ENCODE measurements at regions not wholly inside any gene's neighbourhood (a gene's known extent, or its start where the extent isn't known, plus 50 kb on each side); places are given as distances from the start of the nearest gene placed in this dataset.

GRCh38 chr13:68806125-68806524 is 1301.5 kb upstream of the ATXN8OS start:
- no peak overlapping the region for H3K4me2 ChIP-seq (ENCODE audit: control insufficient read depth, insufficient read depth)
- H3K9ac ChIP-seq (ENCODE audit: control insufficient read depth, insufficient read depth, low read length) = no peak overlapping the region
- ChIA-PET SMC1A (ENCODE audit: uncharacterized antibody, unreplicated experiment) (no interaction called here), POLR2A (no interaction called here), CTCF (no interaction called here), RAD21 (ENCODE audit: unreplicated experiment) (no interaction called here)
- FAIRE-seq (no peak), ATAC-seq (peak; percentile 58), DNase-seq (ENCODE audit: low read depth, low spot score) (no peak)
- TF ChIP-seq DPF2 (IDR thresholded peaks at IDR 0.05) (no peak), RBBP5 (conservative IDR thresholded peaks at IDR 0.05) (no peak), YBX1 (IDR thresholded peaks at IDR 0.05) (no peak), HDAC2 (IDR thresholded peaks at IDR 0.05) (no peak), STAT3 (IDR thresholded peaks at IDR 0.05; ENCODE audit: low read depth, low read length) (no peak), CBX5 (IDR thresholded peaks at IDR 0.05; ENCODE audit: low read depth) (no peak), NR2F1 (conservative IDR thresholded peaks at IDR 0.05) (no peak)
- H3K27me3 ChIP-seq (replicated peaks in 1 of 2; ENCODE audit: control insufficient read depth in 2 of 2, insufficient read depth in 2 of 2, low read length in 1 of 2) = no peaks in the 10 kb centered on the region
- in situ Hi-C loops (cut with MboI) = no loop called here
- no peaks in the 10 kb centered on the region for H3K9me3 ChIP-seq (replicated peaks; ENCODE audit: control insufficient read depth, insufficient read depth, low read length)
- intact Hi-C loops (cut with micrococcal nuclease; ENCODE audit: unreplicated experiment) = no loop called here
- BruUV-seq (replicated peaks) = no TSS peak
- no peak overlapping the region for H2AFZ ChIP-seq (ENCODE audit: control insufficient read depth, low read depth, low read length)
- no peaks in the 10 kb centered on the region for H3K36me3 ChIP-seq (ENCODE audit: control insufficient read depth in 2 of 2, insufficient read depth in 2 of 2, low read length in 1 of 2)
- 0% methylated on average over 2 of the region's 2 CpGs for WGBS (ENCODE audit: insufficient coverage, insufficient replicate concordance, low lambda C conversion rate, missing lambda C conversion rate)
- H3K79me2 ChIP-seq (ENCODE audit: control insufficient read depth, insufficient read depth, low read length) = no peaks in the 10 kb centered on the region
- no peaks in the 10 kb centered on the region for H4K20me1 ChIP-seq (ENCODE audit: control insufficient read depth, insufficient read depth)
- H3K27ac ChIP-seq (ENCODE audit: control insufficient read depth, insufficient read depth) = no peak overlapping the region
- no peak overlapping the region for H3K4me3 ChIP-seq
- H3K4me1 ChIP-seq (ENCODE audit: control insufficient read depth, insufficient read depth, low read length) = no peaks in the 10 kb centered on the region

GRCh38 chr13:68784275-68784674 is 1323.4 kb upstream of the ATXN8OS start:
- H4K20me1 ChIP-seq (ENCODE audit: control insufficient read depth, insufficient read depth) = no peaks in the 10 kb centered on the region
- intact Hi-C loops (cut with micrococcal nuclease; ENCODE audit: unreplicated experiment) = no loop called here
- H3K79me2 ChIP-seq (ENCODE audit: control insufficient read depth, insufficient read depth, low read length) = no peaks in the 10 kb centered on the region
- ATAC-seq (no peak), DNase-seq (ENCODE audit: low read depth, low spot score) (no peak), FAIRE-seq (no peak)
- no peaks in the 10 kb centered on the region for H3K9me3 ChIP-seq (replicated peaks; ENCODE audit: control insufficient read depth, insufficient read depth, low read length)
- no peak overlapping the region for H3K4me2 ChIP-seq (ENCODE audit: control insufficient read depth, insufficient read depth)
- in situ Hi-C loops (cut with MboI) = no loop called here
- TF ChIP-seq, protein P1, sequence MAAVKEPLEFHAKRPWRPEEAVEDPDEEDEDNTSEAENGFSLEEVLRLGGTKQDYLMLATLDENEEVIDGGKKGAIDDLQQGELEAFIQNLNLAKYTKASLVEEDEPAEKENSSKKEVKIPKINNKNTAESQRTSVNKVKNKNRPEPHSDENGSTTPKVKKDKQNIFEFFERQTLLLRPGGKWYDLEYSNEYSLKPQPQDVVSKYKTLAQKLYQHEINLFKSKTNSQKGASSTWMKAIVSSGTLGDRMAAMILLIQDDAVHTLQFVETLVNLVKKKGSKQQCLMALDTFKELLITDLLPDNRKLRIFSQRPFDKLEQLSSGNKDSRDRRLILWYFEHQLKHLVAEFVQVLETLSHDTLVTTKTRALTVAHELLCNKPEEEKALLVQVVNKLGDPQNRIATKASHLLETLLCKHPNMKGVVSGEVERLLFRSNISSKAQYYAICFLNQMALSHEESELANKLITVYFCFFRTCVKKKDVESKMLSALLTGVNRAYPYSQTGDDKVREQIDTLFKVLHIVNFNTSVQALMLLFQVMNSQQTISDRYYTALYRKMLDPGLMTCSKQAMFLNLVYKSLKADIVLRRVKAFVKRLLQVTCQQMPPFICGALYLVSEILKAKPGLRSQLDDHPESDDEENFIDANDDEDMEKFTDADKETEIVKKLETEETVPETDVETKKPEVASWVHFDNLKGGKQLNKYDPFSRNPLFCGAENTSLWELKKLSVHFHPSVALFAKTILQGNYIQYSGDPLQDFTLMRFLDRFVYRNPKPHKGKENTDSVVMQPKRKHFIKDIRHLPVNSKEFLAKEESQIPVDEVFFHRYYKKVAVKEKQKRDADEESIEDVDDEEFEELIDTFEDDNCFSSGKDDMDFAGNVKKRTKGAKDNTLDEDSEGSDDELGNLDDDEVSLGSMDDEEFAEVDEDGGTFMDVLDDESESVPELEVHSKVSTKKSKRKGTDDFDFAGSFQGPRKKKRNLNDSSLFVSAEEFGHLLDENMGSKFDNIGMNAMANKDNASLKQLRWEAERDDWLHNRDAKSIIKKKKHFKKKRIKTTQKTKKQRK (IDR thresholded peaks at IDR 0.05; ENCODE audit: low read depth, low read length) = no peak
- TF ChIP-seq, protein P2, sequence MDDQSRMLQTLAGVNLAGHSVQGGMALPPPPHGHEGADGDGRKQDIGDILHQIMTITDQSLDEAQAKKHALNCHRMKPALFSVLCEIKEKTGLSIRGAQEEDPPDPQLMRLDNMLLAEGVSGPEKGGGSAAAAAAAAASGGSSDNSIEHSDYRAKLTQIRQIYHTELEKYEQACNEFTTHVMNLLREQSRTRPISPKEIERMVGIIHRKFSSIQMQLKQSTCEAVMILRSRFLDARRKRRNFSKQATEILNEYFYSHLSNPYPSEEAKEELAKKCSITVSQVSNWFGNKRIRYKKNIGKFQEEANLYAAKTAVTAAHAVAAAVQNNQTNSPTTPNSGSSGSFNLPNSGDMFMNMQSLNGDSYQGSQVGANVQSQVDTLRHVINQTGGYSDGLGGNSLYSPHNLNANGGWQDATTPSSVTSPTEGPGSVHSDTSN (IDR thresholded peaks at IDR 0.05; ENCODE audit: insufficient replicate concordance, low read depth, low read length) = no peak
- TF ChIP-seq HDAC2 (IDR thresholded peaks at IDR 0.05) (no peak), BHLHE40 (IDR thresholded peaks at IDR 0.05; ENCODE audit: borderline replicate concordance in 1 of 2, low read depth in 2 of 2, low read length in 1 of 2) (no peak), BMI1 (IDR thresholded peaks at IDR 0.05; ENCODE audit: borderline replicate concordance) (no peak), CBFB (IDR thresholded peaks at IDR 0.05; ENCODE audit: low read depth) (no peak), ZZZ3 (IDR thresholded peaks at IDR 0.05; ENCODE audit: control insufficient read depth, insufficient read length, low read depth) (no peak), RUNX3 (IDR thresholded peaks at IDR 0.05; ENCODE audit: low read length) (no peak), TCF7 (IDR thresholded peaks at IDR 0.05; ENCODE audit: borderline replicate concordance) (no peak), NFYB (IDR thresholded peaks at IDR 0.05; ENCODE audit: insufficient read depth, low read depth, low read length) (no peak), ZNF622 (IDR thresholded peaks at IDR 0.05) (no peak)
- POLR2A ChIA-PET = no interaction called here
- no peak overlapping the region for H2AFZ ChIP-seq (ENCODE audit: control insufficient read depth, low read depth, low read length)
- H3K4me3 ChIP-seq = no peak overlapping the region
- no peaks in the 10 kb centered on the region for H3K4me1 ChIP-seq (ENCODE audit: control insufficient read depth, insufficient read depth, low read length)
- H3K36me3 ChIP-seq (ENCODE audit: control insufficient read depth in 2 of 2, insufficient read depth in 2 of 2, low read length in 1 of 2) = no peaks in the 10 kb centered on the region
- H3K27me3 ChIP-seq (replicated peaks in 1 of 2; ENCODE audit: control insufficient read depth in 2 of 2, insufficient read depth in 2 of 2, low read length in 1 of 2) = no peaks in the 10 kb centered on the region
- H3K9ac ChIP-seq (ENCODE audit: control insufficient read depth, insufficient read depth, low read length) = no peak overlapping the region
- BruUV-seq (replicated peaks) = no TSS peak
- CTCF ChIA-PET = no interaction called here
- H3K27ac ChIP-seq (ENCODE audit: control insufficient read depth, insufficient read depth) = no peak overlapping the region
- RAD21 ChIA-PET (ENCODE audit: unreplicated experiment) = no interaction called here
- SMC1A ChIA-PET (ENCODE audit: uncharacterized antibody, unreplicated experiment) = no interaction called here
